ENCODE measurements at regions not wholly inside any gene's neighbourhood (a gene's known extent, or its start where the extent isn't known, plus 50 kb on each side); places are given as distances from the start of the nearest gene placed in this dataset.

DNA sequence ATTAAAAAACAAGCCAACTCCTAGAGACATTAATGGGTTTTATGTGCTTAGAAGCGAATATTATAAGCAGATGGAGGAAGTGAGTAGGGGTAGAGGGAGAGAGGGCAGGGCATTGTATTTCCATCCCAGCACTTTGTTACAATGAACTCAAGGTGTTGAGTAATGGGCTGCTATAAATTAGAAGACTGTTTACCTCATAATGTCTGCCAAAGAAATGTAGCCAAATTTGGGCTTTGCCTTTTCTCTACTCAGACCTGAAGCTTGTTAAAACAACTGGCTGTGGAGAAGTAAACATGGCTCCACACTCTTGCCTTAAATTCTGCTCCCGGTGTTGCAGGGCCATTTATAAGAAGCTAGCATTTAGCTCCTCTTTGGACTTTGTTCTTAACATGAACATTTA, 134.7 kb downstream of the PMP22 start:
- Mint-ChIP-seq H3K36me3 (no peaks in the 10 kb centered on the region), H3K27me3 (no peaks in the 10 kb centered on the region), H3K4me3 (no peak overlapping the region), H3K27ac (no peak overlapping the region), H3K4me1 (ENCODE audit: low read depth) (no peaks in the 10 kb centered on the region), H3K9me3 (no peaks in the 10 kb centered on the region)
- intact Hi-C loops (cut with micrococcal nuclease): no loop called here
- CTCF ChIA-PET: no interaction called here
- DNase-seq: no peak
- POLR2A ChIA-PET: no interaction called here

DNA sequence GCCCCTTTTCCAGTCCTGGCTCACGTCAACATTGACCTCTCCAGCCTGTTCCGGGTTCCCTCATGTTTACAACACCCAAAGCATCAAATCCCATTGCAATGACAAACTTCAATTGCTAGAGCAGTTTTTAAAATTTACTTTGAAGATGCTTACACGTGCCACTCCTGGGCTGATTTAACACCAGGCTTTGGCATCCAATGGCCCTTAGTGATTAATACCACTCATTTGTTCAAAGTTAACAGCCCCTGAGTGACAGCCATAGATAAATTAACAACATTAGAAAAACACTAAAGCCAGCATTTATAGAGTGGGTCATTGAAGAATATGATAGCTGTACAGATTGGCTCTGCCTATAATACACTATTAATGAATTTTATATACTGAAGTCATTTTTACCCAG, 135.1 kb downstream of the PMP22 start:
- H3K4me3 Mint-ChIP-seq: no peak overlapping the region
- no peaks in the 10 kb centered on the region for H3K36me3 Mint-ChIP-seq
- H3K4me1 Mint-ChIP-seq (ENCODE audit: low read depth): no peaks in the 10 kb centered on the region
- intact Hi-C loops (cut with micrococcal nuclease): no loop called here
- POLR2A ChIA-PET: no interaction called here
- CTCF ChIA-PET: no interaction called here
- no peak overlapping the region for H3K27ac Mint-ChIP-seq
- DNase-seq: no peak
- no peaks in the 10 kb centered on the region for H3K27me3 Mint-ChIP-seq
- no peaks in the 10 kb centered on the region for H3K9me3 Mint-ChIP-seq

DNA sequence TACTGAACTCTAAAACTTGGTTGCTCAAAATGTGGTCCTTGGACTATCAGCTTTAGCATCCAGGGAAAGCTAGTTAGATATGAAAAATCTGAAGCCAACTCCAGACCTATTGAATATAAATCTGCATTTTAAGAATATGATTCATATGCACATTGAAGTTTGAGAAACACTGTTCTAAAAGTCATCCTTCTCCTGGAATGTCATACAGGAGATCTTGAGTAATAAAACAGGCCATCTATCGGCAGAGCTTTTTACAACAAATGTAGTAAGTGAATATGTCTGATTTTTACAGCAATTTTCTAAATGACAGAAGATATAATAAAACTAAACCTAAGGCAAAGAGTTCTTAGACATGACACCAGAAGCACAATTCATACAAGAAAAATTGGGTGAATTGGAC, 140.4 kb downstream of the PMP22 start:
- Mint-ChIP-seq H3K36me3 (no peaks in the 10 kb centered on the region), H3K4me1 (ENCODE audit: low read depth) (no peaks in the 10 kb centered on the region), H3K4me3 (no peak overlapping the region), H3K27ac (no peak overlapping the region), H3K27me3 (peaks cover 9% of the 10 kb centered on the region), H3K9me3 (no peaks in the 10 kb centered on the region)
- CTCF ChIA-PET: no interaction called here
- intact Hi-C loops (cut with micrococcal nuclease): no loop called here
- no peak for DNase-seq
- POLR2A ChIA-PET: no interaction called here

DNA sequence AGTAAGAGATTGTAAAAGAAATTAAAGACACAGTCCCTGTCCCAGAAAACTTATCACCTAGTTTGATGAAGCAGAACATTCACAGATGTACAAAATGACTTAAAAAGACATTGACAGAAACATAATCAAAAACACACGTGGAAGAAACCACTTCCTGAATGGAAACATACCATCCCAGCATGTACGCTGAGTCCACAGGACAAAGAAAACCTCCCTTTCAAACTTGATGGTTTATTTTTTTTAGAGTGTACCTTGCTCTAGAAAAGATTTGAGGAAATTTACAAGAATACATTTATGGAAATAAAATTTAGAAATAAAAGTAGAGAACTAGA, 140.9 kb downstream of the PMP22 start:
- ChIA-PET POLR2A (no interaction called here), CTCF (no interaction called here)
- intact Hi-C loops (cut with micrococcal nuclease): no loop called here
- no peak for DNase-seq
- H3K9me3 Mint-ChIP-seq: no peaks in the 10 kb centered on the region
- peaks cover 9% of the 10 kb centered on the region for H3K27me3 Mint-ChIP-seq
- H3K4me3 Mint-ChIP-seq: no peak overlapping the region
- H3K36me3 Mint-ChIP-seq: no peaks in the 10 kb centered on the region
- no peak overlapping the region for H3K27ac Mint-ChIP-seq
- no peaks in the 10 kb centered on the region for H3K4me1 Mint-ChIP-seq (ENCODE audit: low read depth)

DNA sequence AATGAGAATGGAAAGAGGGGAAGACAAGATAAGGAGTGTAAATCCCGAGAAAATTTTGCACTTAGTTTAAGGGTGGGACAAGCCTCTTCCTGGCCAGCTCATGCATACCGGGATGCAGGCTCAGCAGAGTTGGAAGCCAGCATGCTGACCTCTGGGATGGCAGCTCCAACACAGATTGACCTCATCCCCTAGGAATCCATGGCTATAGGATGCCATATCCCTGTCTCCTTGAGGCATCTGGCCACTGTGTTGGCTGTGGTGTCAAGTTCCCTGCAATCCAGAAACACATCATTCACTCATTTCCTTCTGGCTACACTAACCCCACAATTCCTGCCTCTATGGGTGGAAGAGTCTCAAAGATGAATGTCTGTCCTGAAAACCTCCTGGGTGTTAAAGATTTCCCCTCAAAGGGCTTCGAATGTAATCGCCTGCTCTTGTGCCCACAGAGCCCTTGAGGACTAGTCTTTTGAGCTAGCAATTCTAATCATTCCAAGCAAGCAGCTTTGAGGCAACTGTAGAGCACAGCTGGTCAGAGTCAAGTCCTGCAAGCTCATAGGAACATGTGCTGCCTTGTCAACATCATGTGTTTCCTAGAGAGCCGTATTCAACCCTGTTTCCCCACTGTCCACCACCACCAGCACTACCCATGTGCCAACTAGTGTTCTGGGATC, 141.4 kb downstream of the PMP22 start:
- Mint-ChIP-seq H3K4me3 (no peak overlapping the region), H3K27me3 (peaks cover 9% of the 10 kb centered on the region), H3K9me3 (no peaks in the 10 kb centered on the region), H3K4me1 (ENCODE audit: low read depth) (no peaks in the 10 kb centered on the region), H3K36me3 (no peaks in the 10 kb centered on the region), H3K27ac (no peak overlapping the region)
- ChIA-PET CTCF (no interaction called here), POLR2A (no interaction called here)
- DNase-seq: no peak
- intact Hi-C loops (cut with micrococcal nuclease): no loop called here

DNA sequence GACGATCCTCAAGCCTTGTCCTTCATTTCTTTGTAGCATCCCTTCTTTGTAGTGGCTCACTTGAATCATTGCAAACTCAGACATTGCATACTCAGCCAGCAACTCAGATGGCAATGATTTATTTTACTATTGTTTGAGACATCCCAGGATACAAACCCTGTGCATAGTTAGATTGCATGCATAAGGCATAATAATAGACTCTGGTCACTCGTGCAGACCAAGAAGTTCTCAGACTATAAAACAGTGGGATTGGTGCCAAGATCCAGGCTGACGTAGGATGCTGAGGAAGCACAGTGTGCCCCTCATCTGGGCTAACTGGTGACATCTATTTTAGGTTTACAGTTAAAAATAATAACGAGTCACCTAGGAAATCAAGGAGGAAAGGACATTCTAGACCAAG, 142.3 kb downstream of the PMP22 start:
- no peak for DNase-seq
- Mint-ChIP-seq H3K27ac (no peak overlapping the region), H3K4me3 (no peak overlapping the region), H3K4me1 (ENCODE audit: low read depth) (no peaks in the 10 kb centered on the region), H3K9me3 (no peaks in the 10 kb centered on the region), H3K27me3 (peaks cover 13% of the 10 kb centered on the region), H3K36me3 (no peaks in the 10 kb centered on the region)
- ChIA-PET POLR2A (no interaction called here), CTCF (no interaction called here)
- intact Hi-C loops (cut with micrococcal nuclease): no loop called here

DNA sequence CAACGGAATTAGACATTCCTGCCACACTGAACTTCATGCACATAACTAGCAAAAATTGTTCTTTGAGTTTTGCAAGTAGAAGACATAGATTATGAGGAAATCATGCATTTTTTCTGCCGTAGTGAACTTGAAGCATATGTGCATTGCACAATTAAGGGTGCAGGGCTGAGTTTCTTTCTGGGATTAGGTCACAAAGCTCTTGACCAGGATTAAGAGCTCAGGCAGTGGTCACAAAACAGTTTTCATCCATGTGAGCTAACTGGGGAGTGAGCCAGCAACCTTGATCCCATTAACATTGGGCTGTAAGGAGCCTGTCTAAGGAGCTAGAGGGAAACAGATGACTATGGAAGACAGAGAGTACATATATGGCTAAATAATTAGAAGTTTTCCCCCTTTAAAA, 143.7 kb downstream of the PMP22 start:
- ChIA-PET CTCF (no interaction called here), POLR2A (no interaction called here)
- peaks cover 3% of the 10 kb centered on the region for H3K9me3 Mint-ChIP-seq
- no peak for DNase-seq
- no peak overlapping the region for H3K27ac Mint-ChIP-seq
- H3K4me3 Mint-ChIP-seq: no peak overlapping the region
- intact Hi-C loops (cut with micrococcal nuclease): no loop called here
- peaks cover 14% of the 10 kb centered on the region for H3K27me3 Mint-ChIP-seq
- no peaks in the 10 kb centered on the region for H3K4me1 Mint-ChIP-seq (ENCODE audit: low read depth)
- H3K36me3 Mint-ChIP-seq: no peaks in the 10 kb centered on the region

DNA sequence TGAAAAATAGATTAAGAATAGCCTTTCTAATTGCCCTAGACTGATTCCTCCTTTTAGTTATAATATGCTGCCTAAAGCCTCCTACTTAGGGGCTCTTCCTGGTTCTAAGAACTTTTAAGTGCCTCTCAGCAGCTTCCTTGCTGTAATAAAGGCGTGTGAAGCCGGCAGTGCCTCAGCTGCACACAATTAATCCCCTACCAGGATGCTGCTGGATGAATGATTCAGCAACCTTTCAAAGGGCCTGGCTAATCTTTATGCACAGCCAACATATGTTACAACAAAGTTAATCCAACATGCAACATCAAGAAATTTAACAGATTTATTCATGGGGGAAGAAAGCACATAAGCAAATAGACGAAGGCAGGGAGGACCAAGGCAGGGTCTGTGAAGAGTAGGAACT, 145.2 kb downstream of the PMP22 start:
- ChIA-PET CTCF (no interaction called here), POLR2A (no interaction called here)
- Mint-ChIP-seq H3K4me1 (ENCODE audit: low read depth) (no peaks in the 10 kb centered on the region), H3K9me3 (peaks cover 8% of the 10 kb centered on the region), H3K27me3 (peaks cover 16% of the 10 kb centered on the region), H3K36me3 (no peaks in the 10 kb centered on the region), H3K27ac (no peak overlapping the region), H3K4me3 (no peak overlapping the region)
- intact Hi-C loops (cut with micrococcal nuclease): no loop called here
- DNase-seq: no peak

DNA sequence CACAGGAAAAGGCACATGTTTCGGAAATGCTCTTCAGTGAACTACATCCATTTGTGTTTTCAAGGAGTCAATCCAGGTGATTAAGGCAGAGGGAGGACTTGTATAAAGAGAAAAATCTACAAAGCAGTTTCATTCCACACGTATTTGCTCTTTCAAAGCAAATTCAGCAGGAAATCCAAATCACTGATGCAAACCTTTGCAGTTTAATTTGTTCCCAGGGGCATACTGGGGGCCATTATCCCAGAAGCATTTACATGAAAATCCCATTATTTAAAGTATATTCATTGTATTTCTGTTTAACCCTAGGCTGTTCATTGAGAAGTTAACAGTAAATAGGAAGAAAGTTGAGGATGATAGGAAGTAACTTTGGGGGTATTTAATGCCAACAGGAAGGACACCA, 147.9 kb downstream of the PMP22 start:
- H3K36me3 Mint-ChIP-seq: no peaks in the 10 kb centered on the region
- no peak overlapping the region for H3K27ac Mint-ChIP-seq
- no peaks in the 10 kb centered on the region for H3K4me1 Mint-ChIP-seq (ENCODE audit: low read depth)
- CTCF ChIA-PET: no interaction called here
- peaks cover 8% of the 10 kb centered on the region for H3K9me3 Mint-ChIP-seq
- POLR2A ChIA-PET: no interaction called here
- no peak overlapping the region for H3K4me3 Mint-ChIP-seq
- intact Hi-C loops (cut with micrococcal nuclease): no loop called here
- peaks cover 12% of the 10 kb centered on the region for H3K27me3 Mint-ChIP-seq
- DNase-seq: no peak

DNA sequence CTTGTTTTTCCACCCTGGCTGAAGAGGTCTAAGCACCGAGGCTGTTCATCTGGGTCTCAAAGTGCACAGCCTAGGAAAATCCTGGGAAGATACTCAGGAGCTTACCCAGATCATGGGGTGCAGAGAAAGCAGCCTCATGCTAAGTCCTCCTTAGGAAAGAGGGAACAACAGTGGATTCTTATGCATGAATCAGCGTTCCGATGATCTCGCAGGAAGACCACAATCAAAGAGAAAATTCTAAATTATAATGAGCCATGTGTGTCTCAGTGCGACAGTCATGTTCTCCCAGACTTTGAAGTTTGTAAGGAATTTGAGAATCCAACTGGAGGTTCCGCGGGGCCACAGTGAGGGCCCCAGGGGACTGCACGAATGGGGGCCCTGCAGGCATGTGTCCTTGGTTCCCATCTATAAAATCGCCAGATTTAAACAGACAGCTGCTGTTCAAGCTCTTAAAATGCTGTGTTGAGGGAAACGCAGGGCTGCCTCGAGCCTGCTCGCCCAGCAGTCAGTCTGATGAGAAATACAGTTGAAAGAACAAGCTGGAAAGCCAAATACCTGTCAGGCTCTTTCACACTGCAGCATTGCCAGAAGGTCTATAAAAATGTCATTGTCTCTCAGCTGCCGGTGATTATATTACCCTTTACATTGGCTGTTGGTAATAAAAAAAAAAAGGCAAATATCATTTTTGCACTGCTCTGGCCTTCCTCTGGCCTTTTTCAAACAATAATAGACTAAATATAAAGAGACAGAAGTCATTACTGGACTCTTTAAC, 152.1 kb downstream of the PMP22 start:
- DNase-seq: no peak
- H3K4me1 Mint-ChIP-seq (ENCODE audit: low read depth): no peaks in the 10 kb centered on the region
- ChIA-PET CTCF (no interaction called here), POLR2A (no interaction called here)
- H3K36me3 Mint-ChIP-seq: no peaks in the 10 kb centered on the region
- H3K27me3 Mint-ChIP-seq: peaks cover 3% of the 10 kb centered on the region
- no peak overlapping the region for H3K27ac Mint-ChIP-seq
- intact Hi-C loops (cut with micrococcal nuclease): no loop called here
- H3K4me3 Mint-ChIP-seq: no peak overlapping the region
- H3K9me3 Mint-ChIP-seq: peaks cover 8% of the 10 kb centered on the region

DNA sequence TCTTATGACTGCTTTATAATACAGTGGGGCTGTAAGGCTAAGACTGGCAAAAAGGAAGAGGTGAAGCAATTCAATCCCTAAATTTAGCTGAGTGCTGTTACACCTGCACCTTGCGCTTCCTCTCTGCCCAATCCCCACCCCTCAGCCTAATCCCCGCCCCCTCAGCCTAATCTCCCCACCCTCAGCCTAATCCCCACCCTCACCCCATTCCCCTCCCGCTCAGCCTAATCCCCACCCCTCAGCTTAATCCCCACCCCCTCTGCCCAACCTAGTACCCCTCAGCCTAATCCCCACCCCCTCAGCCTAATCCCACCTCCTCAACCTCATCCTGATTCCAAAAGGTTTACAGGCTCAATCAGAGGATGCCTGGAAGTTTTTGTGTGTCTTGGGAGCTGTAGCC, 155.5 kb downstream of the PMP22 start:
- CTCF ChIA-PET: no interaction called here
- Mint-ChIP-seq H3K27ac (no peak overlapping the region), H3K36me3 (no peaks in the 10 kb centered on the region), H3K4me3 (no peak overlapping the region), H3K27me3 (peaks cover 3% of the 10 kb centered on the region), H3K4me1 (ENCODE audit: low read depth) (no peaks in the 10 kb centered on the region), H3K9me3 (no peaks in the 10 kb centered on the region)
- DNase-seq: no peak
- intact Hi-C loops (cut with micrococcal nuclease): no loop called here
- POLR2A ChIA-PET: no interaction called here

DNA sequence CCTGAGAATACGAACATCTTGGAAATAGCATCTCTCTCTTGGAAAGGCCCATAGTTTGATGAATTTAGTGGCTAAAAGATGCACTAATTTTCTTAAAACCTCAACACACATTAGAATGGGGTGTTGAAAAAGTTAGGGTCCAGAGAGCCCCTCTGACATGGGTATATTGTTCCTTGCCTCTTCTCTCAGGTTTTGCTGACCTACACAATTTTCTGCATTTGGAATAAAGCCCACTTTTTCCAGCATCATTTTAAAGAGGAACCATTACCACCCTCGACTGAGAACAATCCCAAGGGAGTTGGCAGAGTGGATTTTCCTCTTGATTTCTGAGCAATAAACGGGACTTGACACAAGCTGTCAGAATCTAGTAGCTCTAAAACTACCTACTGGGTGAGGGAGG, 156.1 kb downstream of the PMP22 start:
- ChIA-PET CTCF (no interaction called here), POLR2A (no interaction called here)
- DNase-seq: no peak
- Mint-ChIP-seq H3K36me3 (no peaks in the 10 kb centered on the region), H3K27ac (no peak overlapping the region), H3K4me1 (ENCODE audit: low read depth) (no peaks in the 10 kb centered on the region), H3K4me3 (no peak overlapping the region), H3K9me3 (no peaks in the 10 kb centered on the region), H3K27me3 (peaks cover 3% of the 10 kb centered on the region)
- intact Hi-C loops (cut with micrococcal nuclease): no loop called here

DNA sequence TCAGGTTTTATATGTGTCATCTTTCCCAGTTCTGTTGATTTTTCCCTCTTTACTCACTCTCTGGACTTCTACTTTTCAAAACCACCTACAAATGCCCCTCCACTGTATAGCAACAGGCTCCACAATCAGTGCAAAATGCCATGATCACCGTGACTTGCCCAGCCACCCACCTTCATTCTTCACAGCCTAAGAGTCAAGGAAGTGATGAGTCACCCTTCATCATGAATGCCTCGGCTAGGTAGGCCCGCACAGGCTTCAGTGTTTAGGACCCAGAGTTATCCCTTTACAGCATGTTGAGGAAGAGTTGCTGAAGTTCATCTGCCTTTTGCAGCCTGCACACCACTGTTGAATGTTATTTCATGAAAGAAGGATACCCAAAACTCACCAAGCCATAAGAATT, 158.6 kb downstream of the PMP22 start:
- Mint-ChIP-seq H3K4me1 (ENCODE audit: low read depth) (no peaks in the 10 kb centered on the region), H3K4me3 (no peak overlapping the region), H3K36me3 (no peaks in the 10 kb centered on the region), H3K27me3 (peaks cover 6% of the 10 kb centered on the region), H3K27ac (no peak overlapping the region), H3K9me3 (no peaks in the 10 kb centered on the region)
- intact Hi-C loops (cut with micrococcal nuclease): no loop called here
- POLR2A ChIA-PET: no interaction called here
- CTCF ChIA-PET: no interaction called here
- no peak for DNase-seq
